ENCODE measurements at regions not wholly inside any gene's neighbourhood (a gene's known extent, or its start where the extent isn't known, plus 50 kb on each side); places are given as distances from the start of the nearest gene placed in this dataset.

GRCh38 chr9:2916382-2916985 is 72.6 kb upstream of the PUM3 start:
- no peak for DNase-seq

GRCh38 chr9:2913026-2913425 is 69.1 kb upstream of the PUM3 start:
- no peak for DNase-seq

GRCh38 chr9:2907411-2907810 is 63.5 kb upstream of the PUM3 start:
- no peak for DNase-seq

- DNase-seq, result no peak
These were observed 60.5 kb upstream of the PUM3 start for GRCh38 chr9:2904242-2904930.
